ENCODE measurements at regions not wholly inside any gene's neighbourhood (a gene's known extent, or its start where the extent isn't known, plus 50 kb on each side); places are given as distances from the start of the nearest gene placed in this dataset.

- Histone ChIP-seq H3K27ac (no peak overlapping the region), H3K4me3 (no peak overlapping the region), H3K4me1 (peaks cover 0 to 5% (median 0%) of the 10 kb centered on the region in 4 donors), H3K27me3 (no peaks in the 10 kb centered on the region), H3K9me3 (no peaks in the 10 kb centered on the region), H3K36me3 (no peaks in the 10 kb centered on the region)
- DNase-seq, result no peak
- TF ChIP-seq POLR2A (IDR thresholded peaks at IDR 0.05), result no peak
- no peak for TF ChIP-seq CTCF (IDR thresholded peaks at IDR 0.05)
- TF ChIP-seq POLR2AphosphoS5 (IDR thresholded peaks at IDR 0.05), result no peak
- no peak for TF ChIP-seq EP300 (IDR thresholded peaks at IDR 0.05)
- 52% methylated on average over 5 of the region's 5 CpGs for WGBS, 2 donors
- ATAC-seq (ENCODE audit: low FRiP score in 2 of 2), result no peak
Measured at GRCh38 chr1:213933336-213933735, 54.4 kb upstream of the PROX1 start.

GRCh38 chr1:213934649-213935048 is 53.1 kb upstream of the PROX1 start:
- WGBS, 2 donors, result 33 to 49% methylated on average over 5 of the region's 5 CpGs

DNA sequence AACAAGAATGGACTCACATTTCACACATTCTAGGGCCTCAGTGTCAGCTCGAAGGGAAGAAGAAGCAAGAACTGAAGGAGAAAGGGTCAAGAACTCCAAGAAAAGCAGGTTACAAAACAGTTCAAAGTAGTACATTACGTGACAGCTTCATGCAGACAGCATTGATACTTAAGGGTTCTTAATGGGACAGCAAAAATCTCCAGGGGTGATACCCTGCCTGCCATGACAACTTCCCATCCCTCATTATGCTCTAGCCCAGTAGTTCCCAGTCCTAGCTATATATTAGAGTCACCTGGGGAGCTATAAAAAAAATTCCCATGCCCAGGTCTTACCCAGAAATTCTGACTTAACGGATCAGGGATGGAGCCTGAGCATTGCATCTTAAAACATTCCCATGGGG is 51.2 kb upstream of the PROX1 start:
- DNase-seq (no peak), ATAC-seq (ENCODE audit: low FRiP score in 2 of 2) (no peak)
- Histone ChIP-seq H3K27ac (no peak overlapping the region), H3K4me1 (peaks cover 0 to 5% (median 0%) of the 10 kb centered on the region in 4 donors), H3K36me3 (no peaks in the 10 kb centered on the region), H3K9me3 (no peaks in the 10 kb centered on the region), H3K27me3 (no peaks in the 10 kb centered on the region), H3K4me3 (no peak overlapping the region)
- TF ChIP-seq CTCF (IDR thresholded peaks at IDR 0.05) (no peak), POLR2A (IDR thresholded peaks at IDR 0.05) (no peak), POLR2AphosphoS5 (IDR thresholded peaks at IDR 0.05) (no peak), EP300 (IDR thresholded peaks at IDR 0.05) (no peak)
- WGBS, 2 donors, result 77 to 80% methylated on average over 3 of the region's 3 CpGs

More at GRCh38 chr1:213934649-213935048, 53.1 kb upstream of the PROX1 start:
- H3K27me3 ChIP-seq, result no peaks in the 10 kb centered on the region
- H3K36me3 ChIP-seq, result no peaks in the 10 kb centered on the region
- H3K9me3 ChIP-seq, result no peaks in the 10 kb centered on the region
- H3K4me3 ChIP-seq, result no peak overlapping the region
- peak in 1 of 2 donors; percentile 62 for DNase-seq
- H3K27ac ChIP-seq, result no peak overlapping the region
- TF ChIP-seq POLR2AphosphoS5 (IDR thresholded peaks at IDR 0.05) (no peak), EP300 (IDR thresholded peaks at IDR 0.05) (no peak), CTCF (IDR thresholded peaks at IDR 0.05) (no peak), POLR2A (IDR thresholded peaks at IDR 0.05) (no peak)
- peak in 1 of 2 donors; percentile 74 for ATAC-seq (ENCODE audit: low FRiP score in 2 of 2)
- H3K4me1 ChIP-seq, result peaks cover 0 to 5% (median 0%) of the 10 kb centered on the region in 4 donors
